HG02973 (cell line): ENCODE measurements at regions not wholly inside any gene's neighbourhood (a gene's known extent, or its start where the extent isn't known, plus 50 kb on each side); places are given as distances from the start of the nearest gene placed in this dataset.

Source experiments
- ATAC-seq: cut with Tn5 transposase; IDR thresholded peaks from one replicate; pipeline ENCODE4 v1.9.1; 2021; ENCODE audit warnings: moderate library complexity; ENCODE audit not compliant: unreplicated experiment

DNA sequence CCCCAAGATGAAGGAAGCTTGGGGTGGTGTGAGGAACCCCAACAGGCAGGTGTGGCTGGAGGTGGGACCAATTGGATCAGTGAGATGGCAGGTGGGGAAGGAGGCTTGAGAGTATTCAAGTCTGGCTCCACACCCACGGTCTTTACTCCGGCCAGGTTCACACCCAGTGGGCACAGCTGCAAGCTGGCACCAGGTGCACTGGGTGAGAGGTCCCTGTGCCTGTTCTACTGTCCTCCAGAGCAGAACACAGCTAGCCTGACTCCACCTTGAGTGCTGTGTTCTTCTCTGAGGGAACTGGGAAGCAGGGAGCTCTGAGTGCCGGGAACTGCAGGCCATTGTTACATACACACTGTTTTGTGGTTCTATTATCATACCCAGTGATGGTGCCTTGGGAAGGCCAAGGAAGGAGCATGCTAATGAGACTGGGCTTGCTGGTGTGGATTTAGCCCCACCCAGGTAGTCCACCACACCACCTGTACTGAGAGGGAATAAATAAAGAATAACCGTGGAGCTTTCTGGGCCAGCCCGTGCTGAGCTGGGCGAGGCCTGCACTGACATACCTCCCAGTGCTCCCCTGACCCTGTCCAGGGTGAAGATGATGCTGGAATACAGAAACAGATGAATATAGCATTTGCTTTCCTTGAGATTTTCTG lies 93.4 kb downstream of the ABHD5 start:
- ATAC-seq, result no peak

GRCh38 chr3:43784640-43785011 lies 93.9 kb downstream of the ABHD5 start:
- ATAC-seq, result no peak

DNA sequence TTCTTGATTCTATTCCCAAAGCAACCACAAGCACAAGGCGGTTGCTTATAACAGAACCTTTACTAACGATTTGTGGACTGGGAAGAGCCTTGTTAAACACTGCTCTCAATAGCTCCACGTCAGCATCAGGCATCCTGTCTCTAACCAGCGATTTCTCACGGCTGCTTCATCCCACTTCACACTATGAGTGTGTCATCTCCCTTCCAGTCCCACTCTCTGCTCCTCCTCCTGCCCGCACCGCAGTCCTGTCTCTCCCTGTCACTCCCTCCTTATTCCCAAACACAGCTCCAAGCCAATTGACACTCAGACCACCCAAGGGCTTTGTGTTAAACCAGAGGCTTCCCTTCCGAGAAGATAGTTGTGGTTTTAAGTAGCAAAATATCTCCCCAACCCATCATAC lies 94.8 kb downstream of the ABHD5 start:
- ATAC-seq, result no peak

DNA sequence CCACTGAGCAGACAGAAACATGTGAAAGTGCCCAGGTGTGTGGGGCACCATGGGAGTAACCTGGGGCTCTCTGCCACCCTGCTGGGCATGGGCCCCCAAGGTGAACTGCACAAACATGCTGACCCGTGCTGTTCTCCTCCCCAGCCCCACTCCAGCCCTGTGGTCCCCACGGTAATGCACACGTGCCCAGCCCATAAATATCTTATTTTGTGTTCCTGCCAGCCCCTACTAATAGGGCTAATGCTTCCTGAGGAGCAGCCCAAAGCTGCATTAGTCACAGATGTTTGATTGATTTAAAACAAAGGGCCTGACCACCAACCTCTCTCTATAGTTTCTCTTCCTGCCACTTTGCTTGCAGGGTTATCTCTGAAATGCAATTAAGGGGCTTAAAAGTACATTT lies 95.4 kb downstream of the ABHD5 start:
- no peak for ATAC-seq

GRCh38 chr3:43786526-43787305 lies 96.0 kb downstream of the ABHD5 start:
- no peak for ATAC-seq

- no peak for ATAC-seq
These were observed 96.6 kb downstream of the ABHD5 start for GRCh38 chr3:43787330-43787729.

GRCh38 chr3:43789028-43789427 lies 98.3 kb downstream of the ABHD5 start:
- ATAC-seq, result no peak

GRCh38 chr3:43790060-43790459 lies 99.3 kb downstream of the ABHD5 start:
- ATAC-seq, result no peak

DNA sequence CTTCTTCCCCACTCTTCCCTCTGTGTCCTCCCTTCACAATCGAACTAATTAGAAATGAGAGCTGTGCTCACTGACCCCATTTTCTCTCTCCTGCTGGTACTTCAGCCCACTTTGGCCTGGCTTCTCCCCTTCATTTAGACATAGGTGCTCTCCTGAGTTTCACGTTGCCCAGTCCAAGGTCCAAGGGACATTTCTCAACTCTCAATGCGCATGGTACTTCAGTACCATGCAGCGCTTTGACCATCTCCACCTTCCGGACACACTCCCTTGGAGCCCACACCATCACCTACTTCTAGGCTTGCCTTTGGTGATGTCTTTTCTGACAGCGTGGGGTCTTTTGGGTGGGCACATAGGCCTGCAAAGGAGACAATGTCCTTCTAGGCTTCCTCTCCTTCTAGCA lies 99.7 kb downstream of the ABHD5 start:
- no peak for ATAC-seq

DNA sequence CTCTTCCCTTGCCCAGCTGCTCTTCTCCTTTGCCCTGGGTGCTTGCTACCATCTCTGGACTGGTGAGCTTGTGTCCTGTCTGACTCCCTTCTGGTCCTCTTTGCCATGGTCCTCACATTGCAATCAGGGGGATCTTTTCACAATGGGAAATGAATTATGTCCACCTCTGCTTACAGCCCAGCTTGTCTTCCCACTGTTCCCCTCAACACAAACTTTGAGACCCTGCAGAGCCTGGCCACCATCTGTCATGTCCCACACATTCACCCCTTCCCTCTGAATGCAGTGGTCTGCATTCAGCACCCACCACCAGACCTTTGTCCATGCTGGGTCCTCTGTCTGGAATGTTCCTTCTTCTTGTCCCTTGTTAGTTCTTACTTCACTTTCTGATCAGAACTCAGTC lies 100.5 kb downstream of the ABHD5 start:
- ATAC-seq, result no peak

DNA sequence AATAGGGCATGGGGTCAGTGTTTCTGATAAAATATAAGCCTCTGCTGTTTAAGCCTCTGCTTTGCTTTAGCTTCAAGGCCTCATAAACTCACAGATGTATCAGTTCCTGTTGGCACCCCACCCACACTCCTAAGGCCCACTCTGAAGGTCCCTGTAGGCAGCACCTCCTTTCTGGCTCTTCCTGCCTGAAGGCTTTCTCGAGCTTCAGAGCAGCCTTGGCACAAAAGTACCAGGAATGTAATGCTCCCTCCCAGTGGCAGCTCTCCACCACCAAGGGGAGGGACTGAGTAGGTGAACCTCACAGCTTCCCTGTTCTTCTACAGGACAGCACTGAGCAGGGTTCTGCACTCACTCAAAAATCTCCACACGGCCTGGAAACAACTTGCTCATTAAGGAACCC lies 102.2 kb downstream of the ABHD5 start:
- ATAC-seq, result no peak

- ATAC-seq, result no peak
These were observed 103.1 kb downstream of the ABHD5 start for GRCh38 chr3:43793648-43794372.

DNA sequence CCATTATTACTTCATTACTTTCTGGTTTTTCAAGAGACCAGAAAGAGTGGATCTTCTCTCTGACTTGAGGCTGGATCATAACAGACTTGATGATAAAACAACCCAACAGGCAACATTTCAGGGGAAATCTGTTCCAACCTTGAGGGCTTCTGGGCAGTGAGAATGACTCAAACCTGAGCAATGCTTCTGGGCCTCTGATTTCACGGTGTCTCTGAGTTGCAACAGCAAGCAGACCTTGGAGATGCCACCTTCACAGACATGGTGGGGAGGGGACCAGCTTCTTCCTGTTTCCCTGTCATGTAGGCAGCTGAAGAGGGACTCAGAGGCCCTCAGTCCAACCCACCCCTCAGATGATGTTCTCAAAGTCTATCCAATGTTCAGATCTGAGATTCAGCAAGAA lies 104.0 kb downstream of the ABHD5 start:
- no peak for ATAC-seq

DNA sequence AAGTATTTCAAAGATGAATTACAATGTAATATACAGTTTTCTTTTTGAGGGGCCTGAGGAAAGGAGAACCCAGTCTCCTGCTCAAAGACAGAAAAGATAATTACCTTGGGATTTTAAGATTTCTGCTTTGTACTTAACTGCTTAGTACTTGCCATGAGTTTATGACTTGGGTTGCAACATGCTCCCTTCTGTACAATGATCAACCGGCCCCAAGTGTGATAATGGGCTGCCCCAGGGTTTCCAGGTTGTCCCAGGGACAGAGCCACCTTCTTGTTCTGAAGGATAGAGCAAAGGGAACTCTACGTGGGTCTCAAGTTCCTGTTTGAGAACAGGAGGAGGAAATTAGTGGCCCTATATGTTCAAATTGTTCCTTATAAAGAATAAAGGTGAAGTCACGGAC lies 104.8 kb downstream of the ABHD5 start:
- ATAC-seq, result no peak

DNA sequence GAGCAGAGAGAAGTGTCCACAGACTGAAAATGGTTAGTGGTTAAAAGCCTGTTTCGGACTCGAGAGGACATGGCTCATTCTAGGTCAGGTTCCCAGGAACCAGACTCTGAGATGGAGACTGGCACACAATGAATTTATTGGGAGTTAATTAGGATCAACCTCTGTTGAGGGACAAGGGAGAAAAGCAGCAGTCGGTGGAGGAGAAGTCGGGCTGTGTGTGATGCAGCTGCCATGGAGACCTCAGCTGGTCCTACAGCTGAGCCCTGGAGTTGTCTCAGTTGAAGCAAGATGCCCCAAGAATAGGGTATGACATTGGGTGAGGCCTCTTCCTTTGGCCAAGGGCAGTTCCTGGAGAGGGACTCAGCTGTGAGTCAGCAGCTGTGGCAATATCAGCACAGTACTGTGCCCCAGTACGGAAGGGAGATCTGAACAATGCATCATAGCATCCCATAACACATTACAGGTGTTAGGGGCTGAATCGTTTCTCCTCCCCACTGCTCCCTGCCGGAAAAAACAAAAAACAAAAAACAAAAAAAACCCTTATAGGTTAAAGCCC lies 105.4 kb downstream of the ABHD5 start:
- no peak for ATAC-seq

DNA sequence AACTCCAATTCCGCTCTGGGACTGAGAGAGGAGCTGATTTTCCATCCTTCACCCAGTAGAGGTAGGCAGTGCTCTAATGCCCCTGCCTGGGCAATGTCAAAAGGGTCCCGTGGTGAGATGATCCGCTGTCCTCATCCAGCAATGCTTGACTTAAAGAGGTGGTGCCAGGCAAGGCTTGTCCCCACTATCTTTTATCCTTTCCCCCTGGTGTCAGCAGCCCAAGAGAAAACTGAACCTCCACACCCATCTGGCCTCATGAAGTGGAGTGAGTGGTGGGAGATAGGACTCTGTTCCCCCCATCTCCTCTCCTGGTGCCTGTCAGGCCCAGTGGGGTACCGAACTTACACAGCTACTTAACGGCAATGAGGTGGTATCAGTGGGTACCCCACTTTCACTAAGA lies 107.1 kb downstream of the ABHD5 start:
- ATAC-seq, result no peak

GRCh38 chr3:43810797-43811196 lies 120.1 kb downstream of the ABHD5 start:
- no peak for ATAC-seq

- ATAC-seq, result no peak
These were observed 123.7 kb downstream of the ABHD5 start for GRCh38 chr3:43814461-43814860.

DNA sequence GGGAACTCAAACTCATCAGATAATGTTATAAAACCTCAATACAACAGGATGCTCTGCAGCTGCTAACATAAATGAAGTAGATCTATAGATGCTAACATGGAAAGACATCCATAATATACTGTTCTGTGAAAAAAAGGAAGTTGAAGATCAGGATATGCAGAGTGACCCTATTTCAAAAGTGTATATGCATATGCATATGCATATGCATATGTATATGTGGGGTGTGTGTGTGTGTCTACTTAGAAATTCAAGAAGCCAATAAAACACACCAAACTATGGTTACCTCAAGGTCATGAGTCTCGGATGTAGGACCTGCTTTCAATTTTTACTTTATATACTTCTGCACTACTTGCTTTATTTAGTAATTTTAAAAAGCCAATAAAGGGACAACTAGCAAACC lies 125.6 kb downstream of the ABHD5 start:
- no peak for ATAC-seq

GRCh38 chr3:43817064-43817463 lies 126.3 kb downstream of the ABHD5 start:
- ATAC-seq, result no peak

GRCh38 chr3:43817825-43818224 lies 127.1 kb downstream of the ABHD5 start:
- no peak for ATAC-seq

DNA sequence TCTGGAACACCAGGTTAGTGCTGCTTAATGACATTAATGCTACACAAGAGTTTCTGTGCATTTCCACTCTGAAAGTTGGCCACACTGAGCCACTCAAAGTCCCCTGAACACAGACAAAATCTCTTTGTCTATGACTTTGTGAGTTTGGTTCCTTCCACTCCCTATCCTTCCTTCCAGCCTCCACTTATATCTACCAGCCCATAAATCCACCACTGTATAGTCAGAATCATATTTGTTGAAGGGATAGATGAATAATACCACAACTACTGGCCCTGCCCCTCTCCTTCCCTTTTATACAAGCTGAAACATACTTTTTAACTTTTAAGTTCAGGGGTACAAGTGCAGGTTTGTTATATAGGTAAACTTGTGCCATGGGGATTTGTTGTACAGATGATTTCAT lies 127.5 kb downstream of the ABHD5 start:
- no peak for ATAC-seq
